Fibroblast of mammary gland (primary cell): ENCODE measurements at regions not wholly inside any gene's neighbourhood (a gene's known extent, or its start where the extent isn't known, plus 50 kb on each side); places are given as distances from the start of the nearest gene placed in this dataset.

Source experiments
- DNase-seq: peaks from one replicate; pipeline ENCODE4 v3.0.0-alpha.2; 2010; ENCODE audit warnings: low read depth
- H3K4me3 ChIP-seq: 2 replicates; pipeline ENCODE4 v1.5.1; 2011; ENCODE audit warnings: low read depth, mild to moderate bottlenecking, low read length, moderate library complexity; ENCODE audit not compliant: control insufficient read depth
- CTCF ChIP-seq: conservative IDR thresholded peaks from 2 replicates; pipeline ENCODE4 v1.5.1; 2011; ENCODE audit warnings: low read depth, low read length, inconsistent platforms; ENCODE audit not compliant: control insufficient read depth, insufficient read depth

GRCh38 chr15:52858782-52859176 is 68.6 kb upstream of the ONECUT1 start:
- DNase-seq: no peak
- H3K4me3 ChIP-seq: no peak overlapping the region
- TF ChIP-seq CTCF: no peak

GRCh38 chr15:52857937-52858781 is 68.0 kb upstream of the ONECUT1 start:
- H3K4me3 ChIP-seq: no peak overlapping the region
- no peak for DNase-seq
- TF ChIP-seq CTCF: no peak

- no peak for DNase-seq
- no peak for TF ChIP-seq CTCF
- H3K4me3 ChIP-seq: no peak overlapping the region
These were observed 67.3 kb upstream of the ONECUT1 start for GRCh38 chr15:52857471-52857870.

GRCh38 chr15:52856286-52856685 is 66.2 kb upstream of the ONECUT1 start:
- no peak for DNase-seq
- no peak overlapping the region for H3K4me3 ChIP-seq
- no peak for TF ChIP-seq CTCF

- no peak for DNase-seq
- no peak for TF ChIP-seq CTCF
- no peak overlapping the region for H3K4me3 ChIP-seq
These were observed 65.0 kb upstream of the ONECUT1 start for GRCh38 chr15:52855157-52855556.

GRCh38 chr15:52844823-52845222 is 54.7 kb upstream of the ONECUT1 start:
- no peak overlapping the region for H3K4me3 ChIP-seq
- DNase-seq: no peak
- TF ChIP-seq CTCF: no peak
